ENCODE measurements at regions not wholly inside any gene's neighbourhood (a gene's known extent, or its start where the extent isn't known, plus 50 kb on each side); places are given as distances from the start of the nearest gene placed in this dataset.
"Not testable (repeated sequence)": the region's sequence is repeated elsewhere in the genome, so short reads cannot be mapped to it uniquely, and the experiment has no call there.

DNA sequence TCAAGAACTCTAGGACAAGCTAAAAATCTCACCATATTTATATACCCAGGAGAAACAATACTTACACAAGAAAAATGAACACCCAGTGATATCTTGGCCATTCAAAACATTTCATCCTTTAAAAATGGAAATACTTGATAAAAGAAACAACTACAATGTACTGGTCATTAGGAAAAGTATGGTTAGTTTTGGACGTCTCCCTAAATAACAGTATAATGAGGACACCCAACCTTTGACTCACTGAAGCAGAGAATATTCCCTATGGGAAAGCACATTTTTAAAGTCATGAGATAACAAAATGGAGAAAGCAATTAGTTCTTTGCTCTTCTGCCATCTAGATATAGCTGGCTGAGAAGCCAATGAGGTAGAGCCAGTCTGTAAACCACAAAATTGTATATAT lies 164.4 kb downstream of the TBX18 start:
- no peak overlapping the region for H3K4me3 ChIP-seq (ENCODE audit: low read depth, low read length)
- POLR2A ChIA-PET = no interaction called here
- DNase-seq (ENCODE audit: low read depth, low spot score) = no peak
- TF ChIP-seq, protein P1, sequence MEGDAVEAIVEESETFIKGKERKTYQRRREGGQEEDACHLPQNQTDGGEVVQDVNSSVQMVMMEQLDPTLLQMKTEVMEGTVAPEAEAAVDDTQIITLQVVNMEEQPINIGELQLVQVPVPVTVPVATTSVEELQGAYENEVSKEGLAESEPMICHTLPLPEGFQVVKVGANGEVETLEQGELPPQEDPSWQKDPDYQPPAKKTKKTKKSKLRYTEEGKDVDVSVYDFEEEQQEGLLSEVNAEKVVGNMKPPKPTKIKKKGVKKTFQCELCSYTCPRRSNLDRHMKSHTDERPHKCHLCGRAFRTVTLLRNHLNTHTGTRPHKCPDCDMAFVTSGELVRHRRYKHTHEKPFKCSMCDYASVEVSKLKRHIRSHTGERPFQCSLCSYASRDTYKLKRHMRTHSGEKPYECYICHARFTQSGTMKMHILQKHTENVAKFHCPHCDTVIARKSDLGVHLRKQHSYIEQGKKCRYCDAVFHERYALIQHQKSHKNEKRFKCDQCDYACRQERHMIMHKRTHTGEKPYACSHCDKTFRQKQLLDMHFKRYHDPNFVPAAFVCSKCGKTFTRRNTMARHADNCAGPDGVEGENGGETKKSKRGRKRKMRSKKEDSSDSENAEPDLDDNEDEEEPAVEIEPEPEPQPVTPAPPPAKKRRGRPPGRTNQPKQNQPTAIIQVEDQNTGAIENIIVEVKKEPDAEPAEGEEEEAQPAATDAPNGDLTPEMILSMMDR (IDR thresholded peaks at IDR 0.05; ENCODE audit: insufficient read depth, low read length, missing control alignments) = no peak
- CTCF ChIA-PET = no interaction called here

DNA sequence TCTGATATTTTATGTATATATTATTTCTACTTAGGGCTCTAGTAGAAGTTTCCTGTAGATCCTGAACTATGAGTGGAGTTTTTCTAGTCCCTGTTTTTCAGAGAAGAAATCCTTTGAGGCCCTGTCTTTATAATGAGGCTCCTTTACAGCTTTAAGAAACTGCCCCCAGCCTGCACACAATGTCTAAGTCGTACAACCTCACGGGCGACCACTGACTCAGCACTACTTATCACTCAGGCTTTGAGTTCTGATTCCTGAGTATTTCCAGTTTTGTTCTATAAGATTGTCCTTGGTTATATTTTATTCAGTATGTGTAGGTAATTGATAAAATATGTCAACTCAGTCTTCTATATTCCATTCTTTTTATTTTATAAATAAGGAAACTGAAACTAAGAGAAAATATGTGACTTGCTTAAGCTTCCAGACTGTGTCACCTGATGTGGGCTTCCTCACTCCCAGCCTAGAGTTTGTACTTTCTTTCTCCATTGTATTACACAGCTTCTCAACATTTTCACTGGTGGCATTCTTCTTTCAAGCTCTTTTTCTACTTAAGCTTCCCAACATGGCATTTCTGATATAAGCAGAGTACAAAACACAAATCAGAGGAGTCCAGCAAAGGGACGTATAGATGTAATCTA lies 167.0 kb downstream of the TBX18 start:
- ChIA-PET POLR2A (no interaction called here), CTCF (no interaction called here)
- TF ChIP-seq, protein P1 (IDR thresholded peaks at IDR 0.05; ENCODE audit: insufficient read depth, low read length, missing control alignments) = no peak
- no peak for DNase-seq (ENCODE audit: low read depth, low spot score)
- H3K4me3 ChIP-seq (ENCODE audit: low read depth, low read length) = no peak overlapping the region

DNA sequence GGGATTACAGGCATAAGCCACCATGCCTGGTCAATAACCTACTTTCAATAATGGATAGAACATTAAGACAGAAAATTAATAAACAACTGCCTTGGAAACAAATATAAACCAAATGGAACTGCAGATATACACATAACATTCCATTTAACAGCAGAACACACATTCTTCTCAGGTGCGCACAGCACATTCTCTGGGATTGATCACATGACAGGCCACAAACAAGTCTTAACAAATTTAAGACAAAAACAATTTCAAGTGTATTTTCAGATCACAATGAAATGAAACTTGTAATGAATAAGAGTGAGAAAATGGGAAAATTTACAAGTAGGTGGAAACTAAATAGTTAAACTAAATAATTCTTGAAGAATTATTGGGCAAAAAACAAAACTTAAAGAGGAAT lies 167.9 kb downstream of the TBX18 start:
- TF ChIP-seq, protein P1 (IDR thresholded peaks at IDR 0.05; ENCODE audit: insufficient read depth, low read length, missing control alignments) = no peak
- H3K4me3 ChIP-seq (ENCODE audit: low read depth, low read length) = no peak overlapping the region
- CTCF ChIA-PET = no interaction called here
- no peak for DNase-seq (ENCODE audit: low read depth, low spot score)
- POLR2A ChIA-PET = interaction anchor here (1.1 kb wide), 1 partner anchor 178 kb away, joined by 3 read pairs; no protein-coding TSS in a partner anchor

DNA sequence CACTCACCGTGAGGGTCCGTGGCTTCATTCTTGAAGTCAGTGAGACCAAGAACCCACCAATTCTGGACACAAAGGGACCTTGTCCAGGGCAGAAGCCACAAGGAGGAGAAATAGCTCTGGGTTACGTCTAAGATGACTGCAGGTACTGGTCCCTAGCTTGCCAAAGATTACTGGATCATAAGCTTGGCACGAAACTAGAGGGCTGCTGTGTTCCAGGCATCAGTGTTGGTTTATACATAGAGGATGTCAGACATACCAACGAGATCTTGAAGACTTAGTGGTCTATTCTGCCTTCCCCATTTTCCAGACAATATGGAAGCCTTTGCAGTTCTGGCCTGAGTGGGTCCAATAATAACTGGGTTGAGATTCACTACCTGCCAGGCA lies 175.7 kb downstream of the TBX18 start:
- CTCF ChIA-PET = interaction anchor here (1.3 kb wide), 1 partner anchor 186 kb away, joined by 3 read pairs; no protein-coding TSS in a partner anchor
- DNase-seq (ENCODE audit: low read depth, low spot score) = no peak
- TF ChIP-seq, protein P1 (IDR thresholded peaks at IDR 0.05; ENCODE audit: insufficient read depth, low read length, missing control alignments) = no peak
- POLR2A ChIA-PET = no interaction called here
- no peak overlapping the region for H3K4me3 ChIP-seq (ENCODE audit: low read depth, low read length)

DNA sequence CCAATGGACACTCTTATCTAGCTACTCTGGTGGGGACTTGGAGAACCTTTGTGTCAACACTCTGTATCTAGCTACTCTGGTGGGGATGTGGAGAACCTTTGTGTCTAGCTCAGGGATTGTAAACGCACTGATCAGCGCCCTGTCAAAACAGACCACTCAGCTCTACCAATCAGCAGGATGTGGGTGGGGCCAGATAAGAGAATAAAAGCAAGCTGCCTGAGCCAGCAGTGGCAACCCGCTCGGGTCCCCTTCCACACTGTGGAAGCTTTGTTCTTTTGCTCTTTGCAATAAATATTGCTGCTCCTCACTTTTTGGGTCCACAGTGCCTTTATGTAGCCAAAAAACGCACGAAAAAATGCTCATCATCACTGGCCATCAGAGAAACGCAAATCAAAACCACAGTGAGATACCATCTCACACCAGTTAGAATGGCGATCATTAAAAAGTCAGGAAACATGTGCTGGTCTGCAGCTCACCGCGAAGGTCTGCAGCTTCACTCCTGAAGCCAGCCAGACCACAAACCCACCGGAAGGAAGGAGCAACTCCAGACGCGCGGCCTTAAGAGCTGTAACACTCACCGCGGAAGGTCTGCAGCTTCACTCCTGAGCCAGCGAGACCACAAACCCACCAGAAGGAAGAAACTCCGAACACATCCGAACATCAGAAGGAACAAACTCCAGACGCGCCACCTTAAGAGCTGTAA lies 176.3 kb downstream of the TBX18 start:
- H3K4me3 ChIP-seq (ENCODE audit: low read depth, low read length); POLR2A ChIA-PET; DNase-seq (ENCODE audit: low read depth, low spot score): not testable (repeated sequence)
- CTCF ChIA-PET = interaction anchor here (1.3 kb wide), 1 partner anchor 187 kb away, joined by 3 read pairs; no protein-coding TSS in a partner anchor

DNA sequence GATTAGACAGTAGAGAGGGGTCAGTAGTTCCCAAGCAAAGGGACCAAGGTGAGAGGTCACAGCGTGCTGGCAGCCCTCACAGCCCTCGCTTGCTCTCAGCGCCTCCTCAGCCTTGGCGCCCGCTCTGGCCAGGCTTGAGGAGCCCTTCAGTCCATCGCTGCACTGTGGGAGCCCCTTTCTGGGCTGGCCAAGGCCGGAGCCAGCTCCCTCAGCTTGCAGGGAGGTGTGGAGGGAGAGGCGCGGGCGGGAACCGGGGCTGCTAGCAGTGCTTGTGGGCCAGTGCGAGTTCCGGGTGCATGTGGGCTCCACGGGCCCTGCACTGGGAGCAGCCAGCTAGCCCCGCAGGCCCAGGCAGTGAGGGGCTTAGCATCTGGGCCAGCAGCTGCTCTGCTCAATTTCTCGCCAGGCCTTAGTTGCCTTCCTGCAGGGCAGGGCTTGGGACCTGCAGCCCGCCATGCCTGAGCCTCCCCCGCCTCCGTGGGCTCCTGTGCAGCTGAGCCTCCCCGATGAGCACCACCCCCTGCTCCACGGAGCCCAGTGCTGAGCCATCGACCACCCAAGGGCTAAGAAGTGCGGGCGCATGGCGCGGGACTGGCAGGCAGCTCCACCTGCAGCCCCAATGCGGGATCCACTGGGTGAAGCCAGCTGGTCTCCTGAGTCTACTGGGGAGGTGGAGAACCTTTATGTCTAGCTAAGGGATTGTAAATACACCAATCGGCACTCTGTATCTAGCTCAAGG lies 177.0 kb downstream of the TBX18 start:
- CTCF ChIA-PET; H3K4me3 ChIP-seq (ENCODE audit: low read depth, low read length); POLR2A ChIA-PET; DNase-seq (ENCODE audit: low read depth, low spot score): not testable (repeated sequence)

DNA sequence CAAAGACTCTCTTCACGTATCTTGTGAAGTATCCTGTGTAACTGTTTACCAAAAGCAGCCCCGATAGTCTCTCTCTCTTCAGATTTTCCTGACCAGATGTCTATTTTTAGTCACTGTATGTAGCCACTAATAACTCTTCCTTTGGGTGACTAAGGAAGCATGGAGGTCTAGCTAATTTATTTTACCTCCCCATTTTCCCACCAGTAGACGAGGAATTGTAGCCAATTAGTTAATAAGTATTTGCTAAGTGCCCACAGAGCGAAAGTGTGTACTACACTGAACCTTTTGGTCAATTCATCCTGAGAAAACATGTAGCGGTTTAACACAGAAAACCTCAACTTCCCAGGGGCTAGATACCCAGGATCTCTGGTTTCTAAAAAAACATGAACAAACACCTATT lies 180.6 kb downstream of the TBX18 start:
- H3K4me3 ChIP-seq (ENCODE audit: low read depth, low read length) = no peak overlapping the region
- TF ChIP-seq, protein P1 (IDR thresholded peaks at IDR 0.05; ENCODE audit: insufficient read depth, low read length, missing control alignments) = no peak
- CTCF ChIA-PET = interaction anchor here (1.4 kb wide), 1 partner anchor 11 kb away, joined by 3 read pairs; no protein-coding TSS in a partner anchor
- no peak for DNase-seq (ENCODE audit: low read depth, low spot score)
- POLR2A ChIA-PET = no interaction called here

All from AG04449 (cell line).